AG09309 (cell line): ENCODE measurements at regions not wholly inside any gene's neighbourhood (a gene's known extent, or its start where the extent isn't known, plus 50 kb on each side); places are given as distances from the start of the nearest gene placed in this dataset.

Experiments used
- DNase-seq: peaks from one replicate; pipeline ENCODE4 v3.0.0-alpha.2; 2010; ENCODE audit warnings: low read depth
- H3K4me3 ChIP-seq: 2 replicates; pipeline ENCODE4 v1.5.1; 2011; ENCODE audit warnings: mild to moderate bottlenecking, low read depth, low read length, moderate library complexity; ENCODE audit not compliant: control insufficient read depth
- TF ChIP-seq, protein P1 (sequence below): IDR thresholded peaks from 2 replicates; pipeline ENCODE4 v1.5.1; 2011; ENCODE audit warnings: mild to moderate bottlenecking, low read depth, low read length, inconsistent platforms; ENCODE audit not compliant: insufficient read depth, control insufficient read depth; ENCODE audit errors: missing control alignments

DNA sequence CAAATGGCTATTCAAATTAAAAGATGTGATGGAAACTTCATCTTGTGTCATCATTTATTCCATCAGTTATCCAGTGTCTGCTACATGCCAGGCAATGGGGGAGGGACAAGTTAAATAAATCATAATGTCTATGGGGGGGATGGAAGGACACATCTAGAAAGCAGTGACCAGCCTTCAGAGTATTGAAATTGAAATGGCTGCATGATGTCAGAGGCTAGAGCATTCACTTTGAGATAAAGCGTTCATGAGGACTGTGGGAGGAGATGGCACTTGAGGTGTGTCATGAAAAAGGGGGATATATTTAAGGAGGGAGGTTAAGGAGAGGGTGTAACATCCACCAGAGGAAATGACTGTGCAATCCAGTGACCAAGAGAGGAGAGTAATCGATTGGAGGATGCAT is 50.6 kb downstream of the SLIT2 start:
- no peak for DNase-seq
- no peak overlapping the region for H3K4me3 ChIP-seq
- TF ChIP-seq, protein P1, sequence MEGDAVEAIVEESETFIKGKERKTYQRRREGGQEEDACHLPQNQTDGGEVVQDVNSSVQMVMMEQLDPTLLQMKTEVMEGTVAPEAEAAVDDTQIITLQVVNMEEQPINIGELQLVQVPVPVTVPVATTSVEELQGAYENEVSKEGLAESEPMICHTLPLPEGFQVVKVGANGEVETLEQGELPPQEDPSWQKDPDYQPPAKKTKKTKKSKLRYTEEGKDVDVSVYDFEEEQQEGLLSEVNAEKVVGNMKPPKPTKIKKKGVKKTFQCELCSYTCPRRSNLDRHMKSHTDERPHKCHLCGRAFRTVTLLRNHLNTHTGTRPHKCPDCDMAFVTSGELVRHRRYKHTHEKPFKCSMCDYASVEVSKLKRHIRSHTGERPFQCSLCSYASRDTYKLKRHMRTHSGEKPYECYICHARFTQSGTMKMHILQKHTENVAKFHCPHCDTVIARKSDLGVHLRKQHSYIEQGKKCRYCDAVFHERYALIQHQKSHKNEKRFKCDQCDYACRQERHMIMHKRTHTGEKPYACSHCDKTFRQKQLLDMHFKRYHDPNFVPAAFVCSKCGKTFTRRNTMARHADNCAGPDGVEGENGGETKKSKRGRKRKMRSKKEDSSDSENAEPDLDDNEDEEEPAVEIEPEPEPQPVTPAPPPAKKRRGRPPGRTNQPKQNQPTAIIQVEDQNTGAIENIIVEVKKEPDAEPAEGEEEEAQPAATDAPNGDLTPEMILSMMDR, result no peak

DNA sequence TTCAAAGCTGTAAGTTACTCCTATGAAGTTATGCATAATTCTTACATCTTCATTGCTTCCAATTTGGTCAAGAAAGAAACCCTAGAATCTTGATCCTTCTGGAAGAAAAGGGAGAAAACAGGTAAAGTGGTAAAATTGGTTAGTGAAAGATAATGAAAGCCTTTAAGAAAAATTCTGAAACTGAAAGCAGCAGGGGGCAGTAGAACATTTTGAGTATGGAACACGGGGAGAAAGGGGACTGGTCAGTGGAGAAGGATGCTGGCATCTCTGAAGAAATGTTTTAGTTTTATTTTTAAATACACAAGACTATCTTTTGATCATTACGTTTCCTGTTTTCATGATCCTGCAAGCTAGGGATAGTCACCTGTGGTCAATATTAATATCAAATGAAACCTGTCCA is 54.3 kb downstream of the SLIT2 start:
- TF ChIP-seq, protein P1, result peak; percentile 42
- H3K4me3 ChIP-seq, result no peak overlapping the region

DNA sequence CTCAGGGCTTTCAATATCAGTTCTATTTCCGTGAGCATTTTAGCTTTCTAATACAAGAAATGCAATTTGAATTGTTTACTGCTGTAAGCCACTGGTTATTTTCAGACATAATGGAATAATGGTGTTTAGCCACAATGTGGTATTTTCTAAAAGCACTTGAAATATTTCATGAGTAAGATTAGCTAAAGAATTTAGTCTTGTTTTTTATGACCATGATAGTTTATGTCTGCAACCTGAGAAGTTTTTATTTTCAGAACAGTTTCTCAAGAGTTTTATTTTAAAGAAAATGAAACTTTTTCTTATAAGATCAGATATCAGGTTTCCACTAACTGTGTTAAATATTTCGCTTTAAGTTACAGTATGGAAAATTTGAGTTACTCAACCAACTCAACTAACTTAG is 60.2 kb downstream of the SLIT2 start:
- TF ChIP-seq, protein P1, result no peak
- DNase-seq, result peak; percentile 57
- no peak overlapping the region for H3K4me3 ChIP-seq

More for the DNA sequence above, 54.3 kb downstream of the SLIT2 start:
- no peak for DNase-seq

DNA sequence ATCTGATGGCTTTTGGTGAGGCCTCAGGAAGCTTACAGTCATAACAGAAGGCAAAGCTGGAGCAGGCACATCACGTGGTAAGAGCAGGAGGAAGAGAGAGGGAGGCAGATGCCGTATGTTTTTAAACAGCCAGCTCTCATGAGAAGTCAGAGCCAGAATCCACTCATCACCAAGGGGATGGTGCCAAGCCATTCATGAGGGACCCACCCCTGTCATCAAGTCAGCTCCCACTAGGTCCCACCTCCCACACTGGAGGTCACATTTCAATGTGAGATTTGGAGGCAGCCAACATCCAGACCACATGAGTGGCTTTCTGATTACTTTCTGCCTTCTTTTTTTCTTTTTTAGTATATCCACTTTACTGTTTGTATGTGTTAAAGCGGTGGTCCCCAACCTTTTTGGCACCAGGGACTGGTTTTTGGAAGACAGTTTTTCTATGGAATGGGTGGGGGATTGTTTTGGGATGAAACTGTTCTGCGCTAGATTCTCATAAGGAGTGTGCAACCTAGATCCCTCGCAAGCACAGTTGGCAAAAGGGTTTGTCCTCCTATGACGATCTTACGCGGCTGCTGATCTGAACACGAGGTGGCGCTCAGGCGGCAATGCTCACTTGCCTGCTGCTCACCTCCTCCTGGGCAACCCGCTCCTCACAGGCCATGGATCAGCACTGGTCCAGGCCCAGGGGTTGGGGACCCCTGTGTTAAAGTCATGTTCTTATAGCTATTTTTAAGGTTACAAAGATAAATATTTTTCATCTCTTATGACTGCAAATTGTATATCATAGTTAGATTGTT is 61.7 kb downstream of the SLIT2 start:
- no peak overlapping the region for H3K4me3 ChIP-seq
- TF ChIP-seq, protein P1, result no peak
- DNase-seq, result no peak

DNA sequence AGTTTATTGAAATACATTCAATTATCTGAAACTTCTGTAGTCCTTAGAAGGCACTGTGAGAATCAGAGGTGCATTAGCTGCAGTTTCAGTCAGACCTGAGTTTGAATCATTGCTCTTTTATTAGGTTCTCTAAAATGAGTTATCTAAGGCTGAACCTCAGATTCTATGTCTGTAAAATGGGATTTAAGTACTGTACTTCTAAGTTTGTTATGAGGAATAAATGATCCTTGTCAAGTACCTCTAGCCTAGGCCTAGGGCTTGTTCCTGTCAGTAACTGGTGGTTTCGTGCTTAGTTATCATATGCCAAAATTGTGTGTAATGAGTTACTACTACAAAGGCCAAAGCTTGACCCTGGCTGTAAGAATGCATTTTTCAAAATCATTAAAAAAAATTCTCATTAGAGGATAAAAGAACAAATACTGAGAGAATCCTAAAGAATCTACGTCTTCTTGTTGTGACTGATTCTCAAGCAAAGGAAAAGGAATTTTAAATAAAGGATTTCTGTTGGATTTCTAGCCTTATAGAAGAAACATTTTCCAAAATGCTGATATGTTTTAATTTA is 65.8 kb downstream of the SLIT2 start:
- DNase-seq, result no peak
- TF ChIP-seq, protein P1, result no peak
- no peak overlapping the region for H3K4me3 ChIP-seq

DNA sequence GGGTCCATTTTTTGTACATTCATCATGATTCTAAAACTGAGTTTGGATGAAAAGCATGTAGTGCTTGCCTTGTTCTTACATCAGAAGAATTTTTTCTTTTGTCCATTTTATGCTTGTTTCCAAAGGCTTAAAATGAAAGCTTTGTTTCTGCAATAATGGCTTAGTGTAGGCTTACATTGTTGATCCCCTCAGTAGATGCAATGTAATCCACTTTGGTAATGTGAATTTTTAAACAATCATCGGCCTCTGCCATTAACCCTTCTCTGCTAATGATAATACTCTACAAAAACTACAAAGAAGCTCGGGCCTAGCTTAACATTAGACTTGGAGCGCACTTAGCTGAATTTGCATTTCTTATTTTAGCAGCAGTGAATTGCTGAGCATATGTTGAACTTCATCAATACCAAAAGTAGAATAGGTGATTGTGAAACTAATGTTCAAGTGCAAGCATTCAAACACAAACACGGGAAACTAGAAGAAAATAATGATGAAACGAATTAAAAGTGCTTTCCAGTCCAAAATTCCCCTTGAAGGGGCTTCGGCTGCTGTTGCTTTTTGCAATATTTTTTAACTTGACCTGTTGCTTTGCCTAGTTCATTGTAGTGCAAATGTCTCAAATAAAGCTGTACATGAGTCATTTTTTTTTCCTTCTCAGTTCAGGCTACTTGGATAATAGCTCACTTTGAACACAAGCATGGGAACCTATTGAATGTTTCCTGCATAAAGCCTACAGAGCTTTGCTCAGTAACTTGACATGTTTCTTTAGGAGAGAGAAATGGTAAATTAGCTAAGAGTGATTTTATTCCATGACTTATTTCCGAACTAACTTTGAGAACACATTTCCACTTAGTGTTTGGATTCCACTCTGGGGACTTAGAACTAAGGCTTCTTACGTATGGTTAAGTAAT is 66.5 kb downstream of the SLIT2 start:
- no peak for DNase-seq
- no peak overlapping the region for H3K4me3 ChIP-seq
- TF ChIP-seq, protein P1, result no peak
